ENCODE measurements at regions not wholly inside any gene's neighbourhood (a gene's known extent, or its start where the extent isn't known, plus 50 kb on each side); places are given as distances from the start of the nearest gene placed in this dataset.

- TF ChIP-seq CTCF (conservative IDR thresholded peaks at IDR 0.05; ENCODE audit: low read depth, low read length) = no peak
- TF ChIP-seq EZH2 (IDR thresholded peaks at IDR 0.05; ENCODE audit: low read length, unreplicated experiment) = no peak
Observed at GRCh38 chr16:66146798-66147197, 219.7 kb upstream of the CDH5 start.
